ENCODE measurements at regions not wholly inside any gene's neighbourhood (a gene's known extent, or its start where the extent isn't known, plus 50 kb on each side); places are given as distances from the start of the nearest gene placed in this dataset.

GRCh38 chr9:25418974-25419373, 259.3 kb downstream of the TUSC1 start:
- TF ChIP-seq, protein P1, sequence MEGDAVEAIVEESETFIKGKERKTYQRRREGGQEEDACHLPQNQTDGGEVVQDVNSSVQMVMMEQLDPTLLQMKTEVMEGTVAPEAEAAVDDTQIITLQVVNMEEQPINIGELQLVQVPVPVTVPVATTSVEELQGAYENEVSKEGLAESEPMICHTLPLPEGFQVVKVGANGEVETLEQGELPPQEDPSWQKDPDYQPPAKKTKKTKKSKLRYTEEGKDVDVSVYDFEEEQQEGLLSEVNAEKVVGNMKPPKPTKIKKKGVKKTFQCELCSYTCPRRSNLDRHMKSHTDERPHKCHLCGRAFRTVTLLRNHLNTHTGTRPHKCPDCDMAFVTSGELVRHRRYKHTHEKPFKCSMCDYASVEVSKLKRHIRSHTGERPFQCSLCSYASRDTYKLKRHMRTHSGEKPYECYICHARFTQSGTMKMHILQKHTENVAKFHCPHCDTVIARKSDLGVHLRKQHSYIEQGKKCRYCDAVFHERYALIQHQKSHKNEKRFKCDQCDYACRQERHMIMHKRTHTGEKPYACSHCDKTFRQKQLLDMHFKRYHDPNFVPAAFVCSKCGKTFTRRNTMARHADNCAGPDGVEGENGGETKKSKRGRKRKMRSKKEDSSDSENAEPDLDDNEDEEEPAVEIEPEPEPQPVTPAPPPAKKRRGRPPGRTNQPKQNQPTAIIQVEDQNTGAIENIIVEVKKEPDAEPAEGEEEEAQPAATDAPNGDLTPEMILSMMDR (IDR thresholded peaks at IDR 0.05): no peak
- TF ChIP-seq POLR2A (IDR thresholded peaks at IDR 0.05): no peak
- Histone ChIP-seq H3K9me3 (no peaks in the 10 kb centered on the region), H3K27me3 (no peaks in the 10 kb centered on the region), H3K27ac (no peak overlapping the region), H3K4me1 (no peaks in the 10 kb centered on the region), H3K4me3 (no peak overlapping the region), H3K36me3 (no peaks in the 10 kb centered on the region)
- no peak for DNase-seq

DNA sequence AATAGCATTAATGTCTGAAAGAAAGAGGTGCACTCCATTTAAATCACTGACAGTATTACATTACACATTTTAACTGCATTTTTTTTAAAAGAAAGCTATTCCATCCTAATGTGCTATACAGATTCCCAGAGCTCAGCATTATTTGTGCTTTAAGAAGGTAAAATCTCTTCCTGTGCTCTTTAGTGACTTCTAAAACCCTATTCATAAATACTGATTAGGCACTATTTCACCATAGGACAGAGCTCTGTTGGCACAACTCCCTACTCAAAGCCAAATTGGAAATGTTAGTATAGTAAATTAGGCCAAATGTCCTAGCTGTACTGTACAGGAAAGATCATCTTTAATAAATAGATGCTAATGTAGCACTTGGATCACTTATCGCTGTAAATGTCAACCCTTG, 262.5 kb downstream of the TUSC1 start:
- H3K36me3 ChIP-seq: no peaks in the 10 kb centered on the region
- no peak for DNase-seq
- H3K9me3 ChIP-seq: no peaks in the 10 kb centered on the region
- H3K4me1 ChIP-seq: no peaks in the 10 kb centered on the region
- no peak overlapping the region for H3K27ac ChIP-seq
- H3K4me3 ChIP-seq: no peak overlapping the region
- TF ChIP-seq POLR2A (IDR thresholded peaks at IDR 0.05): no peak
- TF ChIP-seq, protein P1 (IDR thresholded peaks at IDR 0.05): no peak
- no peaks in the 10 kb centered on the region for H3K27me3 ChIP-seq

- Histone ChIP-seq H3K4me3 (no peak overlapping the region), H3K4me1 (no peaks in the 10 kb centered on the region), H3K36me3 (no peaks in the 10 kb centered on the region), H3K27ac (no peak overlapping the region), H3K9me3 (no peaks in the 10 kb centered on the region), H3K27me3 (no peaks in the 10 kb centered on the region)
- no peak for DNase-seq
- TF ChIP-seq, protein P1 (IDR thresholded peaks at IDR 0.05): no peak
- TF ChIP-seq POLR2A (IDR thresholded peaks at IDR 0.05): no peak
Measured at GRCh38 chr9:25412646-25413045, 265.6 kb downstream of the TUSC1 start.

GRCh38 chr9:25397746-25398145, 280.5 kb downstream of the TUSC1 start:
- no peak for DNase-seq
- Histone ChIP-seq H3K4me3 (no peak overlapping the region), H3K27me3 (no peaks in the 10 kb centered on the region), H3K27ac (no peak overlapping the region), H3K4me1 (no peaks in the 10 kb centered on the region), H3K36me3 (no peaks in the 10 kb centered on the region), H3K9me3 (no peaks in the 10 kb centered on the region)
- TF ChIP-seq POLR2A (IDR thresholded peaks at IDR 0.05): no peak

- no peak for TF ChIP-seq POLR2A (IDR thresholded peaks at IDR 0.05)
- TF ChIP-seq, protein P1 (IDR thresholded peaks at IDR 0.05): no peak
- H3K27ac ChIP-seq: no peak overlapping the region
- no peak for DNase-seq
- H3K4me3 ChIP-seq: no peak overlapping the region
- H3K36me3 ChIP-seq: no peaks in the 10 kb centered on the region
- no peaks in the 10 kb centered on the region for H3K4me1 ChIP-seq
- H3K9me3 ChIP-seq: no peaks in the 10 kb centered on the region
- H3K27me3 ChIP-seq: no peaks in the 10 kb centered on the region
Measured at GRCh38 chr9:25396828-25397227, 281.4 kb downstream of the TUSC1 start.

GRCh38 chr9:25381141-25381540, 297.1 kb downstream of the TUSC1 start:
- Histone ChIP-seq H3K27ac (no peak overlapping the region), H3K4me1 (no peaks in the 10 kb centered on the region), H3K27me3 (no peaks in the 10 kb centered on the region), H3K9me3 (no peaks in the 10 kb centered on the region), H3K36me3 (no peaks in the 10 kb centered on the region), H3K4me3 (no peak overlapping the region)
- DNase-seq: no peak
- TF ChIP-seq, protein P1 (IDR thresholded peaks at IDR 0.05): no peak
- no peak for TF ChIP-seq POLR2A (IDR thresholded peaks at IDR 0.05)

All from Peyer's patch (tissue), 4 donors.